GM23248 (cell line): ENCODE measurements at regions not wholly inside any gene's neighbourhood (a gene's known extent, or its start where the extent isn't known, plus 50 kb on each side); places are given as distances from the start of the nearest gene placed in this dataset.
A peak's percentile ranks its signal among the peaks of the same experiment; 100 is the strongest.

Experiments
- DNase-seq: peaks from one replicate; pipeline ENCODE4 v3.0.0-alpha.2; 2015
- H2AFZ ChIP-seq: fragments of 200-600 bp; sonication (generic); 2 replicates; pipeline ENCODE4 v1.6.1; 2016; ENCODE audit warnings: antibody characterized with exemption
- H3F3A ChIP-seq: fragments of 200-600 bp; sonication (generic); 2 replicates; pipeline ENCODE4 v1.6.1; 2016; ENCODE audit warnings: mild to moderate bottlenecking, antibody characterized with exemption, mixed run types; ENCODE audit not compliant: insufficient read depth
- H3K27ac ChIP-seq: fragments of 200-600 bp; sonication (generic); 2 replicates; pipeline ENCODE4 v1.5.1; 2016; ENCODE audit warnings: mild to moderate bottlenecking
- H3K27me3 ChIP-seq: fragments of 200-600 bp; sonication (generic); replicated peaks from 2 replicates; pipeline ENCODE4 v1.6.1; 2016; ENCODE audit warnings: mild to moderate bottlenecking; ENCODE audit not compliant: insufficient read depth
- H3K36me3 ChIP-seq: fragments of 200-600 bp; sonication (generic); 2 replicates; pipeline ENCODE4 v1.6.1; 2016; ENCODE audit warnings: low read depth, mild to moderate bottlenecking
- H3K4me1 ChIP-seq: fragments of 200-600 bp; sonication (generic); 2 replicates; pipeline ENCODE4 v1.6.1; 2016; ENCODE audit warnings: mild to moderate bottlenecking; ENCODE audit not compliant: insufficient read depth
- H3K4me2 ChIP-seq: fragments of 200-600 bp; sonication (generic); one replicate; pipeline ENCODE4 v1.6.1; 2016; ENCODE audit warnings: mild to moderate bottlenecking; ENCODE audit not compliant: unreplicated experiment
- H3K4me3 ChIP-seq: fragments of 200-600 bp; sonication (generic); 2 replicates; pipeline ENCODE4 v1.5.1; 2016; ENCODE audit warnings: mild to moderate bottlenecking
- H3K79me2 ChIP-seq: fragments of 200-600 bp; sonication (generic); 2 replicates; pipeline ENCODE4 v1.6.1; 2016; ENCODE audit warnings: mild to moderate bottlenecking; ENCODE audit not compliant: insufficient read depth
- H3K9ac ChIP-seq: fragments of 200-600 bp; sonication (generic); 2 replicates; pipeline ENCODE4 v1.6.1; 2016; ENCODE audit warnings: mild to moderate bottlenecking
- H3K9me2 ChIP-seq: fragments of 200-600 bp; sonication (generic); 2 replicates; pipeline ENCODE4 v1.6.1; 2016; ENCODE audit warnings: mixed run types, mild to moderate bottlenecking, moderate library complexity; ENCODE audit not compliant: insufficient read depth
- H3K9me3 ChIP-seq: fragments of 200-600 bp; sonication (generic); one replicate; pipeline ENCODE4 v1.6.1; 2017; ENCODE audit warnings: low read depth
- H4K20me1 ChIP-seq: fragments of 200-600 bp; sonication (generic); 2 replicates; pipeline ENCODE4 v1.6.0; 2016; ENCODE audit not compliant: insufficient read depth
- EZH2 ChIP-seq: fragments of 200-600 bp; sonication (generic); IDR thresholded peaks from 2 replicates; pipeline ENCODE4 v1.6.1; 2018; ENCODE audit warnings: antibody characterized with exemption, mild to moderate bottlenecking; ENCODE audit not compliant: insufficient read depth, poor library complexity, severe bottlenecking
- EZH2phosphoT487 ChIP-seq: fragments of 200-600 bp; sonication (generic); IDR thresholded peaks from 2 replicates; pipeline ENCODE4 v1.6.1; 2018; ENCODE audit warnings: antibody characterized with exemption, moderate library complexity, mild to moderate bottlenecking, low read depth; ENCODE audit not compliant: insufficient read depth
- WGBS, 2 experiments: methylation state at CpG; one replicate each; pipeline ENCODE4 v1.1.6; 2015 to 2017; ENCODE audit warnings: low lambda C conversion rate in 2 of 2, low coverage in 1 of 2; ENCODE audit errors: missing lambda C conversion rate in 2 of 2; 5-methylcytosine and 5-hydroxymethylcytosine counted together
- in situ Hi-C: fragments of 300-500 bp; cut with MboI; formaldehyde crosslinking; loops from 2 replicates; pipeline ENCODE4 v1.15.0; 2020

GRCh38 chr4:10758906-10759305 is 74.3 kb upstream of the CLNK start:
- Histone ChIP-seq H2AFZ (no peak overlapping the region), H3K9me2 (no peaks in the 10 kb centered on the region), H3K4me1 (peaks cover 9% of the 10 kb centered on the region; the same call in 1 of the 2 replicates), H3K9ac (no peak overlapping the region), H3K4me3 (no peak overlapping the region), H3K27me3 (no peaks in the 10 kb centered on the region), H3K9me3 (no peaks in the 10 kb centered on the region), H3K27ac (no peak overlapping the region), H3K79me2 (no peaks in the 10 kb centered on the region), H3K4me2 (no peak overlapping the region), H4K20me1 (no peaks in the 10 kb centered on the region), H3F3A (peaks cover 22% of the 10 kb centered on the region), H3K36me3 (no peaks in the 10 kb centered on the region)
- TF ChIP-seq EZH2 (no peak), EZH2phosphoT487 (no peak)
- in situ Hi-C loops = no loop called here
- peak; percentile 10 for DNase-seq

- no peak overlapping the region for H3K4me2 ChIP-seq
- H3F3A ChIP-seq = no peaks in the 10 kb centered on the region
- H3K79me2 ChIP-seq = no peaks in the 10 kb centered on the region
- no peak overlapping the region for H2AFZ ChIP-seq
- no peaks in the 10 kb centered on the region for H3K36me3 ChIP-seq
- H3K27me3 ChIP-seq = no peaks in the 10 kb centered on the region
- no peaks in the 10 kb centered on the region for H3K9me3 ChIP-seq
- WGBS, 2 experiments = 43 to 47% methylated on average over 2 of the region's 2 CpGs
- H3K27ac ChIP-seq = no peak overlapping the region
- no peaks in the 10 kb centered on the region for H3K9me2 ChIP-seq
- no peaks in the 10 kb centered on the region for H4K20me1 ChIP-seq
- TF ChIP-seq EZH2phosphoT487 (no peak), EZH2 (no peak)
- H3K4me3 ChIP-seq = no peak overlapping the region
- H3K9ac ChIP-seq = no peak overlapping the region
- in situ Hi-C loops = no loop called here
- H3K4me1 ChIP-seq = 0 out of 2 replicates have a peak, but pooled peaks cover 6% of the 10 kb centered on the region
- DNase-seq = no peak
These were observed 69.4 kb upstream of the CLNK start for GRCh38 chr4:10753856-10754402.

GRCh38 chr4:10753336-10753735 is 68.8 kb upstream of the CLNK start:
- TF ChIP-seq EZH2 = no peak
- TF ChIP-seq EZH2phosphoT487 = no peak
- Histone ChIP-seq H3K27me3 (no peaks in the 10 kb centered on the region), H4K20me1 (no peaks in the 10 kb centered on the region), H2AFZ (no peak overlapping the region), H3K4me2 (no peak overlapping the region), H3K4me1 (0 out of 2 replicates have a peak, but pooled peaks cover 6% of the 10 kb centered on the region), H3F3A (no peaks in the 10 kb centered on the region), H3K4me3 (no peak overlapping the region), H3K9ac (no peak overlapping the region), H3K27ac (no peak overlapping the region), H3K79me2 (no peaks in the 10 kb centered on the region), H3K9me3 (no peaks in the 10 kb centered on the region), H3K9me2 (no peaks in the 10 kb centered on the region), H3K36me3 (no peaks in the 10 kb centered on the region)
- DNase-seq = peak; percentile 14
- in situ Hi-C loops = no loop called here
- WGBS, 2 experiments = 58 to 61% methylated on average over 5 of the region's 5 CpGs

GRCh38 chr4:10750714-10751113 is 66.1 kb upstream of the CLNK start:
- Histone ChIP-seq H3K79me2 (no peaks in the 10 kb centered on the region), H2AFZ (no peak overlapping the region), H3K27ac (no peak overlapping the region), H3K4me1 (peaks cover 11% of the 10 kb centered on the region), H3K9me3 (no peaks in the 10 kb centered on the region), H3K9ac (no peak overlapping the region), H3F3A (no peaks in the 10 kb centered on the region), H3K4me2 (peak overlapping the region; percentile 14), H3K36me3 (no peaks in the 10 kb centered on the region), H3K9me2 (no peaks in the 10 kb centered on the region), H4K20me1 (no peaks in the 10 kb centered on the region), H3K4me3 (no peak overlapping the region), H3K27me3 (no peaks in the 10 kb centered on the region)
- in situ Hi-C loops = no loop called here
- DNase-seq = peak; percentile 25
- 8 to 9% methylated on average over 5 of the region's 5 CpGs for WGBS, 2 experiments
- TF ChIP-seq EZH2phosphoT487 = no peak
- TF ChIP-seq EZH2 = no peak

- H3K4me2 ChIP-seq = no peak overlapping the region
- no peak for DNase-seq
- H3K36me3 ChIP-seq = no peaks in the 10 kb centered on the region
- H2AFZ ChIP-seq = no peak overlapping the region
- no peaks in the 10 kb centered on the region for H3K79me2 ChIP-seq
- H3K4me1 ChIP-seq = peaks cover 11% of the 10 kb centered on the region
- in situ Hi-C loops = no loop called here
- H4K20me1 ChIP-seq = no peaks in the 10 kb centered on the region
- no peaks in the 10 kb centered on the region for H3K27me3 ChIP-seq
- no peak for TF ChIP-seq EZH2
- TF ChIP-seq EZH2phosphoT487 = no peak
- H3K9me3 ChIP-seq = no peaks in the 10 kb centered on the region
- H3K4me3 ChIP-seq = no peak overlapping the region
- H3F3A ChIP-seq = no peaks in the 10 kb centered on the region
- no peak overlapping the region for H3K9ac ChIP-seq
- no peaks in the 10 kb centered on the region for H3K9me2 ChIP-seq
- WGBS, 2 experiments = 54 to 58% methylated on average over 5 of the region's 5 CpGs
- no peak overlapping the region for H3K27ac ChIP-seq
These were observed 62.6 kb upstream of the CLNK start for GRCh38 chr4:10747186-10747585.
